CD4-positive, alpha-beta T cell treated with Interleukin-17A for 4 hours (primary cell): ENCODE measurements at regions not wholly inside any gene's neighbourhood (a gene's known extent, or its start where the extent isn't known, plus 50 kb on each side); places are given as distances from the start of the nearest gene placed in this dataset.

Experiments
- DNase-seq: peaks from one replicate; pipeline ENCODE4 v3.0.0-alpha.2; 2020; ENCODE audit warnings: mixed read lengths

DNA sequence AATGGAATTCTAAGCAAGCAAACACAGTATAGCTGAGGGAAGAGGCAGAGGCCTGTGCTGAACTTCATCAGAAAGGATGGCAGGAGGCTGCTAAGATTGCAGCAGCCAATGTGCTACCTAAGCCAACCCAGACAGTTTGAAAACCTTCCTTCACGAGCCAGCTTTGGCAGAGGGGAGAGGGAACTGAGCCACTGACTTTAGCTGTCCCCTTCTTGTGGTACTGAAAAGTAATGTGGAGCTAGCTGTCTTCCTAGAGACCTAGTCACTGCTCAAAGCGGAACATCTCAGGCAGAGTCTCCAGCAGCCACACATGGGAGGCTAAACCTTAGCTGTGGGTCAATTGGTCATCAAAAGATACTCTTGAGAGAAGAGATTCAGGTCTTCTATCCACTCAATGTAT, 419.0 kb downstream of the FBXO15 start:
- no peak for DNase-seq

DNA sequence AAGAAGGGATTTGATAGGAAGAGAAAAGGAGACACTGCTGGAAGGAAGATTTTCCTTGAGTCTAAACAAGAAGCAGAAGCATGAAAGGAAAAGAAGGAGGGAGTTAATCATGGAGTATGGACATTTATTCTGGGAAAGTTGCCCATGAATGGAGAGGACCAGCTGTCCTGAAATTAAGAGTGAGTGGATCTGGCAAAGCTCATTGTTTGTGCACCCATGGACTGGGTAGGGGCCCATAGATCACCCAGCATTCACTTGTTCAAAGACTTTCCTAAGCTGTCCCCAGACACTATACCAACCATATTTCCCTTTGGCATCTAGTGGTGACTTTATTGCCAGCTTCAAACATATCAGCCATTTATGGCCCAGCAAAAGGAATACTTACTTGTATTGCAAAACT, 422.7 kb downstream of the FBXO15 start:
- DNase-seq = no peak

DNA sequence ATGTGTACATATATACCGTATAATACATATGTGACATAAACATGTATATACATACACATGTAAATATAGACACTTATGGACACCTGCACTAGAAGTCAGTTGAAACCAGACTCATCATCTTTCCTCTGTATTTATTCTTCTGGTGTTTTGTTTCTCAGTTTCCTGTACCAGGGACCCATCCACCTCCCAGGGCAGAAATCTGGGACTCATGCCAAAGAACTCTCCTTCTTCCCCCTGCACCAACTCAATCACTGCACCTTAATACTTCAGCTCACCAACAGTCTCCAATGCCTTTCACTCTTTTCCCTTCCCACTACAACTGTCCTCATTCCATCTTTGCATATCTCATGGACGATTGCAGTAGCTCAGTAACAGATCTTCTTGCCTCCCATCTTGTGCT, 428.0 kb downstream of the FBXO15 start:
- no peak for DNase-seq

DNA sequence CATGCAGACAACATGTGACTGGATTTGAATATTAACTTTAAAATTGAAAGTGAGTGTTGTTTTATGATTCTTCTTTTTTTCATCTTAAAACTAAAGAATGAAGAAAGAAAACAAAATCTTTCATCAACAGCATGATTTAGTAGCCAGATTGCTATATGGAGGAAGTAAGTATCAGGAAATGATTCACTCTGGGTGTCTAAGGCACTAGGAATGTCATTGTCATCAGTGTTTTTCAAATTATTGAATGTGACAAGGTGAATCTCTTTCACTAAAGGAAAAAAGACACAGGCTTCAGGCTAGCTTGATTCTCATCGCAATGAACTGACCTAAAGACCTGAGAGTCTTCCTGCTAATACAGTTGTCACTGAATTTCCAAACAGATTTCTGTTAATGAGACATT, 430.1 kb downstream of the FBXO15 start:
- no peak for DNase-seq

DNA sequence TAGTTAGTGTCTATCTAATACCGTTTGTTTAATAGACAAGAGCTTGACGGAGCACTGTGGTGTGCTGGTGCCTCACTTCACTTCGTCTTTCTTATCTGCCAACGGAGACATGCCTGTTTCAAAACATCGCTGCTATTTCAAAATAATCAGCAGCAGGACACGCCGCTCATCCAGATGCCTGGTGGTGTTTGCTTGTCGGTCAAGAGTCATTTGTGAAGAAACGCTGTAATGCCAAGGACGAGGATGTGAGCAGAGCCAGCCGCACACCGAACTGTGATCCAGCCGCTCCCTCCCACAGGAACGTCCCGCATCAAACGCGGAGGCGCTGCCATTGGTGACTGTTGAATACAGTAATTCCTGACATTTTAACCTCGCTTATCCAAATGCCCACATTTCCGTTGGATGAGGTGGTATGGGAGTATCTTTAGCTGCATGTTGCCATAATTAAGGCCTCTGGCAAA, 432.4 kb downstream of the FBXO15 start:
- no peak for DNase-seq

DNA sequence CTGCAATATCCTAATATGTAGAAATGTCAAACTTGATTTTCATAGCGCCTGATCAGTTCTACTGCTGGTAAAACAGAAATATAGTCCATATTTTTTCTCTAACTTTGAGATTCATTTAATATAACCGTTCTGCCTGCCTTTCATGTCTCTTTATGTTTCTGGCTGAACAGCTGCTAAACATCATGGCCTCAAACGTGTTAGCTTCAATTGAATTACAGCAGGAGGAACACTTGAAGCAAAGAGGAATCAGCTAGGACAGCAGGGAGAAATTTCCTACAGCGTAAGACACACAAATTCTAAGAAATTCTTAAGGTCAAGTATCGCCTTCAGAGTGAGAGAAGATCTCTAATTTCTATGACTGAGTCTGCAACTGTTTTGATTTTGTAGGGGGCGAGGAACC, 433.2 kb downstream of the FBXO15 start:
- no peak for DNase-seq

DNA sequence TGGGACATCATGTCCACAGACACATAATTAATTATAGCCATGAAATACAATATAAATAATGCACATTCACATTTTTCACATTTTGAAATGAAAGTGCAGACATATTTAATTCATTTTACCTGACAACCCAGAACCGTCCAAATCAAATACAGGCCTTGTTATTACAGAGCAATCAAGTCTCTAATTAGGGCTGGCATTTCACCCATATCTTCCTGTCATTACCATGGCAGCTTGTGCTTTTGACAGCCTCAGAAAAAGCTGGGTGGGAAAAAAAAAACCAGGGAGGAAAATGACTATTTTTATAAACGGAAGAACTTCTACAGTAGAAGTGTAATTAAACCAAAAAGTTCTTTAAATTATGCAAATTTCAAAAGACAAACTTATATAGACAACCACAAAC, 436.4 kb downstream of the FBXO15 start:
- no peak for DNase-seq

DNA sequence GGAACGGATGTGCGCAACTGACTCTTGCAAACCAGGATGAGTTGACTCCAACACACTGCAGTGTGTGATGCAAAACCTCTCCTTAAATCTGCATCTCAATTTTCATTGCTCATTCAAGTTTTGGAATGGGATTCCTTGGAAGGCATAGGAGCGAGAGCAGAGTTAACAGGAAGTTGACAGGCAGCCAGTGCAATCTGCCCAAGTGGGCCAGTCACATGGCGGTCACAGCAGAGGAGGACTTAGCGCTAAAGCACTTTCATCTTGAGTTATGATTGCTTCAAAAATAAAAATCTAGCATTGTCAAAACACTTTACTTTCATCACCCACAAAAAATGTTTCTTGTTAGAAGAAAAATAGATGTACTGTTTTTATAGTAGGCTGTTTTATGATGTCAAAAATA, 439.0 kb downstream of the FBXO15 start:
- DNase-seq = no peak

DNA sequence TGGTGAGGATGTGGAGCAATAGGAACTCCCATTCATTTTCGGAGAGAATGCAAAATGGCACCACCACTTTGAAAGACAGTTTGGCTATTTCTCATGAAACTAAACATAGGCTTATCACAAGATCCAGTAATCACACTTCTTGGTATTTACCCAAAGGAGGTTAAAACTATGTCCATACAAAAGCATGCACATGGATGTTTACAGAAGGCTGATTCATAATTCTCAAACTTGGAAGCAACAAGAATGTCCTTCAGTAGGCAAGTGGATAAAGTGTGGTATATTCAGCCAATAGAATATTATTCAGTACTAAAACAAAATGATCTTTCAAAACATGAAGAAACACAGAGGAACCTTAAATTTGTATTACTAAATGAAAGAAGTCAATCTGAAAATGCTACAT, 440.6 kb downstream of the FBXO15 start:
- DNase-seq = no peak

DNA sequence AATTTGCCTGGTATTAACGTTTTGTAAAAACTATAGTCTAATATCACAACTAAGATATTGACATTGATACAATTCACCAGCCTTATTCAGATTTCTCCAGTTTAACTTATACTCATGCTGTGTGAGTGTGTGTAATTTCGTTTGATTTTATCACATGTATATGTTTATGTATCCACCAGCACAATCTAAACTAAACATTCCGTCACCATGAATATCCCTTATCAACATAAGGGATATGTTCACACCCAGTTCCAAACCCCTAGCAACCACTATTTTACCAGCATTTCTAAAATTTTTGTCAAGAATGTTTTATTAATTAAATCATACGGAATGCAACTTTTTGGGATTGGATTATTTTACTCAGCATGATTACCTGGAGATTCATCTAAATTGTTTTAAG, 450.3 kb downstream of the FBXO15 start:
- DNase-seq = no peak

DNA sequence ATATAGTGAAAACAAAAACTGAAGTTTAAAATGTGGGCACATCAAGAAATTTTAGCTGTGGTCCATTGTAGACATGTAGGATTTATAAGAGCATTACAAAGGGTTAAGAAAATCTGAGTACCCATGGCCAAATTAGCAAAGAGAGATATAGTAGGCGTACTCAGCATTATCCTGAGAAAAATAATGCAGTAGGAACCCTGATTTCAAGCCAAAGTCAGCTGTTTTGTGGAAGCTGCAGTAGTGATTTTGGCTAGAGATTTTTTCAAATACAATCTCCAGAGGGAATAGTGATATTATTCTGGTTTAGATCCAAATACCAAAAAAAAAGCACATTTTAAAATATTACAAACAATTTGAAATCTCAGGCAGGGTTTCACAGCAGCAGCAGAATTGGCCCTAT, 450.9 kb downstream of the FBXO15 start:
- no peak for DNase-seq

DNA sequence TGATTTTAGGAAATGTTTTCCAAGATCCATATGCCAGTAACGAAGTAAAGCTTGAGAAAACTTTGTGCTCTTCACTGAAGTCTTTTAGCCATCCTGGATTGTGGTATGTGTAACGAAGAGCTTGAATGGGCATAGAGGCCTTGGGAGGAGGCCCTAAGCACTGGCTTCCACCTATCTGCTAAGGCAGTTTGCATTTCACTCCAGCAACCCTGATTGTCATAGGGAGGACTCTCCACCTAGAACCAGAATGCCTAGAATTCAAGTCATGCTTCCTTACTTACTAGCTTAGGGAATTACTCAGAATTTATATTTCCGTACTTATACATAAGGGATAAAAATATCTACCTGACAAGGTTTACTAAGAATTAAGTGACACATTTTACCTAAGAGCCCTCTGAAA, 451.5 kb downstream of the FBXO15 start:
- no peak for DNase-seq

DNA sequence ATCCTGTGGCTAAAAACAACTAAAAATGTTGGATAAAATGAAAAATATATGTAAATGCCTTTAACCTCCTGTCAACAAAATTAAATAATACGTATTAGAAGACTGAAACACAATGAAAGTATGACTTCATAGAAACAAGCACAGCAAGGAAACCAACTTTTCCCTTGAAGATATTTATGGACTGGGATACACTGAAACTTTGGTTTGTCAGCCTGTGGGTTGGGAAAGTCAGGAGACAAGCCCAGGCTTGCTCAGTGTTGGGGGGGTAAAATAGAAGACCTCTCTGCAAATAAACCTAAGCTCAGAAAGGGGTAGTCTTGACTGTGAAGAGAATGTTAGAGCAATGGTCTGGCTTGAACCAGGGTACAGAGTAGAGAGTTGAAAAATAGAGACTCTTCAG, 454.5 kb downstream of the FBXO15 start:
- DNase-seq = no peak

DNA sequence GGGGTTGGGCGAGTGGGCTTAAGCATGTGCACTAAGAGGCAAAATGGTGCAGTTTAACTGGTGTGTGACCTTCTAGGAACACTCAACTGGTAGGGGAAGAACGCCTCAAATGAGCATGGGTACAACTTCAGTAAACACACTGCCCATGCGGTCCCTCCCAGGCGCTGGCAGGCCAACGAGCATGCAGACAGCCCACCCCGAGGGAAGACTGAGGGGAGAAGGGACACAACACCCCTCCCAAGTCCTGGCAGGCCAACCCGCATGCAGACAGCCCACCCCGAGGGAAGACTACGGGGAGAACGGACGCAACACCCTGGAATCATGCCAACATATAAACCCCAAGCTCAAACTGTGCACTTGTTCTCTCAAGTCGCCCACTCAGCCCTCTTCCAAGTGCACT, 456.0 kb downstream of the FBXO15 start:
- DNase-seq = no peak

DNA sequence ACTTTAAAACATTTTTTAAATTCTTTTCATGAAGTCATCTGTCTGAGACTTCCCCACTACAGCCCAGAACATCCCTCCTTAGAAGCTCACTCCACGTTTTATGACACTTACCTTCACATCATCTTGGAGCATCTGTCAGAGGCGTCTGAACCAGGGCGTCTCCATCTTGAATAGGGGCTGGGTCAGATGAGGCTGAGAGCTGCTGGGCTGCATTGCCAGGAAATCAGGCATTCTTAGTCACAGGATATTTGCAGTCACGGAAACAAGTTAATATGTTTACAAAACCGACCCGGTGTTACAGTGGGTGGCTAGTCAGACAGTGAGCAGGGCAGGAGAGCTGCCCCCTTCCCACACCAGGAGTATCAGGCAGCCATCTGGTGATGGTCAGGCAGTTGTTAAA, 456.5 kb downstream of the FBXO15 start:
- no peak for DNase-seq

DNA sequence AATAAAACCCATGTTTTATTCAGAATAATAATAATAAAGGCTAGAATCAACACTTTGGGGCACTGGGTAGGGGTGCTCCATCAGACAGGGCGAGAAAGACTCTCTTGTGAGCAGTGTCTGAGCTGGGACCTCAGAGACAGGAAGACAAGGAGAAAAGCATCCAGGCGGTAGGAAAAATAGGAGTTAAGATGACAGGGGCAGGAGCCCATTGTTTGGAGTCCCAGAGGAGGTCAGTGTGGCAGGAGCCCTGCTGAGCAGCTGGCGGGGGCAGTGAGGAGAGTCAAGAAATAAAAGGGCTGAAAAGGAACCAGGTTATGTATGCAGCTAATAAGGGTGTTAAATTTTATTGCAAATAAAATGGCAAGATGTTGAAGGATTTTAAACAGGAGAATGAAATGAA, 457.4 kb downstream of the FBXO15 start:
- DNase-seq = no peak

DNA sequence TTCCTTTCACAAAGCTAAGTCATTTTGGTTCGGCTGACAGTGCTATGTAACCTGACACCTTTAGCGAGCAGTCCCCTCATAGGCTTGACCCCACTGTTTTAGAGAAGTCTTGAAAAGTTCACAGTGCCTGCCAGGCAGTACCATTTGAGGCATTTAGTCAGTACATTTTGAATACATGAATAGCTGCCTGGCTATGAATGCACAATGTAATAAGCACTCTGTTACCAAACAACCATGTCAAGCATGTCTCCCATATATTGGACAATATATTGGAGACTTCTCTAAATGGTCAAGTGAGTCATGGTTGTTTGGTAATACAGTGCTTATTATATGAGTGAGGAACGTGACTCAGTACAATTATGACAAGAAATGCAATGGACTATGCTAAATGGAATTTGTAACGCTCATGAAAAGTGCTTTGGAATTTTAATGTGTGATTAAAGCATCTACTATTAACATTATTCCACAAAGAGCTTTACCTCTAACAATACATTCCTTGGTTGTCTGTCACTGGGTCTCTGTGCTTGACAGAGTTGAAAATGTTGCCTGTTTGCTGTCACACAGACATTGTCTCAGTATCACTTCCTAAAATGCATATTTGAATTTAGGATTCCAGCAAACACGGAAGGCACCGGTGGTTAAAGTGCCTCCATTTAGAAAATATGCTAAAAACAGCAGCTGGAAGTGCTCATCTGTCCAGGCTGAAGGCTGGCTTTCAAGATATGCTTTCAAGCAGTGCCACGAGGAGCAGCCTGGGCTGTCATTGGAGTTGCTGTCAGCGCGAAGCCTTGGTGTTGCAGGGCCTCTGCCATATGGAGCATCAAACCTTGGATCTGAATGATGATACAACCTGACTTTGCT, 458.6 kb downstream of the FBXO15 start:
- DNase-seq = no peak

DNA sequence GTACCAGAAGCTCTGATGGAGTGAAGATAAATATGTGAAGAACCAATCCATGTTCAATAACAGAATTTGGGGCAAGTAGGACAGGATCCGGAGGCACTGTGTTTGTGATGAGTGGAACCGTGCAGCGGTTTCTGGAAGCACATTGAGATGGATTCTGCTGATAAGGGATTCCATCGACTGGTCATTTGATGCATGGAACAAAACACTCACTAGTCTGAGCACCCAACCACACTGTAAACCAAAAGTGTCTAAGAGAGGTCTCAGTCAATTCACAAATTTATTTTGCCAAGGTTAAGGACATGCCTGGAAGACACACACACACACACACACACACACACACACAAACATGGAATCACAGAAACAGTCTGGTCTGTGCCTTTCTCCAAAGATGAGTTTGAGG, 459.5 kb downstream of the FBXO15 start:
- no peak for DNase-seq

DNA sequence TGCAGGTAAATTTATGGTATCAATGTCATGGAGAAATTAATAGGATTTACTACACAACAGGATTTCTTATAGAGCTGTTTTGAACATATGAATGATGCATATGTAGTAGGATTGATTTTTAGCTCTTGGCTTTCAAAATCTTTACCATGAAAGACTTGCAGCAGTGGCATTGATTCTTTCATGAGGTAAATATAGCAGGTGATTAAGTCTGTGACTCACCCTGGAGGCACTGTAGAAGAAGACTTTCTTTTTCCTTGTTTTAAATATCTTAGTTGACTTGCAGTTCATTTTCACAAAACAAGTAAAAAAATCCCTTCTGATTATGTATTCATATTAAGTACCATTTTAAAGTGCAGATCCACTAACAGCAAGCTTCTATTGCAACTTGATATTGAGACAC, 463.0 kb downstream of the FBXO15 start:
- no peak for DNase-seq

DNA sequence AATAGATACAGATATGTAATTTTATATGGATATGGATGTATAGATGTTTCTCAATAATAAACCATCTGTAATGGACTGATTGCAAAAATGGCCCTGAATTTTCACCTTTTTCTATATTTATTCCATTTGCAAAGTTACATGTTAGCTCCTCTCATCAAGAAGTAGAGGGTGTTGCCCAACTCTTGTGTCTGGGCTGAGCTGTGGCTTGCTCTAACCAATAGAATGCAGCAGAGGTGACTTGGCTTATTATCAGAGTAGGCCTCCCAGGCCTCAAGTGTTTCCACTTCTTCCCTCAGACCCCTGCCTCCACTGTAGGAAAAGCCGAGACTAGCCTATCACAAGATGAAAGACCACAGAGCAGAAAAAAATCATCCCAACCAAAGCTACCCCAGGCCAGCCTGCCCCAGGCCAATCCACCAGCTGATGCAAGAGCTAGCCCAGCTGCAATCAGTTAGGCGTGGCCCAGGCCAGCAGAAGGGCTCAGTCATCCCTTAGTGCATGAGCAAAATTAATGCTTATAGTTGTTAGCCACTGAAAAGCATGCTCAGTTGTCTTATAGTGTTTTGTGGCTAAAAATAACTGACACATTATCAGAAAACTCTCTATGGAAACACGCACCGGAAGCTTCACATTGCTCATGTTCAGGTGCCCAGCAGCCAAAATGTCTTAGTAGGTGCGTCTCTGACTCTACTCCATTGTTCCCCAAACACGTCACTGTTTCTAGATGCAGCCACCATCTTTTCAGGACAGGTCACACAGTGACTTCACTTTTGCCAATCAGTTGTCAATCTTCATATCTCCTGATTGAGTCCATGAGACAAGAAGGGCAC, 464.0 kb downstream of the FBXO15 start:
- no peak for DNase-seq

DNA sequence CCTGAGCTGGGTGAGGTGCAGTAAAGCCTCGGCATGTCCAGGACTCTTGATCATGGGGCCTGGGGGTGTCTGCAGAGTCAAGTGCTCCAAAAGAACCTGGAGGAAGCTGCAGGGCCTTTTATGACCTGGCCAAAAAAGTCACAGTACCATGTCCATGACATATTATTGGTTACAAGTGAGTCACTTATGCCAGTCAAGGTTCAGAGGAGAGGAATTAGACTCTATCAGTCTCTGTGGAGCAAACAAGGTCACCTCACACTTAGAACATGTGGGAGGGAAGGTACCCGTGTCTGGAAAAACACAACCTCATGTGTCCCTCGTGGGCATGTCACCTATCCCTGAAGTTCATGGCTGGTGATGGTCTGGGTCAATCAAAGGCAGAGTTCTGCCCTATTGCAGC, 465.7 kb downstream of the FBXO15 start:
- DNase-seq = no peak

DNA sequence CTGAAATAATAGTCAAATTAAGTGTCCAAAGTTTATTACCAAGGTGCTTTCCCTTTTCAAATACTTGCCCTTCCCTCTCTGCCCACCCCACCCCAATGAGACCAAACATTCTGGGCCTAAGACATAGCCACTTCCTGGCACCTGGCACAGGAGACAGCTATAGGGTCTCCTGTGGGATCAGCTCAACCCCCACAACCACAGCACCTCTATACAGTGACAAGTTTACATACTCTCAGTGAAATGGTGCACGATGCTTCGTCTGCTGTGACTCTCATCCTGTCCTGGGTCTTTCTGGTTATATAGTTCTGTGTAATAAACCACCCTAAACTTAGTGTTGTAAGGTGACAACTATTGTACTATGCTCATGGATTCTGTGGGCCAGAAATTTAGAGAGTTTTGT, 466.2 kb downstream of the FBXO15 start:
- DNase-seq = no peak

DNA sequence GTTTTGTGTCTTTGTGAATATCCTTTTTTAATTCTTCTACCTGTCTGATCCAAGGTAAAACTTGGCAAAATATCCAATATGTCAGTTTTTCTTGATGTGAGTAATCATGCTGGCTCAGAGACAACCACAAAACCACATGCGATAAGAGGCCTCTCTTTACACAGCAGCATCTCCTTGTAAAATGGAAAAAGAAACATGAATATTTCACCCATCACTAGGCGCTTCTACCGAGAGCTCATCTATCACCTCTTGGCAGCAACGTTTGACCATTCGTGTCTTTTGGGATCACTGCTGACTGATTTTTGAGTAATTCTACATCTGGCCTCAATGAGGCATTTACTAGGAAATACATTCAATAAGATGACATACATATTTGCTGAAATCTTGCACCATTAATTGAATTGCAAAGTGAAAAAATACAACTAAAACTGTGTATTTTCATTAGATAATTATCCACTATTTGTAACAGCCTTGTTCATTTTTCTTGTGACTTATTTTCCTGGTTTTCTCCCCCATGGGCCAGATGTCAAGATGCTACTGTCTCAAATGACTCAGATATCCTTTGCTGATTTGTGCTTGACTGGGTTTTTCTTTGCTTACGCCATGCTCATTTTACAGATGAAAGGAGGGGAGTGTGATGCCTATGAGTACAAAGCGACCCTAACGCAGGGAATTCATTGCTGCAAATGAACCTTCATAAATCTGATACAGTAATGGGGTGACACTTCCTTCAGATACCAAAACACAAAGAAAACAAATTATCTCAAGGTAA, 467.5 kb downstream of the FBXO15 start:
- no peak for DNase-seq

DNA sequence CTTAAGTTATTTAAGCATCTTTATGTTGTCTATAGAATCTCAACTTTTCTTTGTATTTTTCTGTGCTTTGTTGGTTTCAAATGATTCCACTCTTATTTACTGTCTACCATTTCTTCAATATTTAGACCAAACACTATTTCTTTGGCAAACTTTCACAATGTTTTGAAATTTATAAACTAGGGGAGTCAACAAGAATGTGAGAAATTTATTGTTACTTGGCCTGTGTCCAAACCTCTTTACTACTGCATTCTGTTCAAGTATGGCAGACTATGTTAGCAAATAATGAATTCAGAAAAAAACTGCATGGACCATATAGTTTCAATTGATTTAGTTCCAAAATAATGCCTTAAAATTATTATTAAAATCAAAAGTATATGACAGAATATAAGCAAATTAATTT, 470.2 kb downstream of the FBXO15 start:
- no peak for DNase-seq
